ENCODE measurements at regions not wholly inside any gene's neighbourhood (a gene's known extent, or its start where the extent isn't known, plus 50 kb on each side); places are given as distances from the start of the nearest gene placed in this dataset.
"Not testable (repeated sequence)": the region's sequence is repeated elsewhere in the genome, so short reads cannot be mapped to it uniquely, and the experiment has no call there.

- no peak for DNase-seq
Measured at GRCh38 chr10:20391629-20392028, 505.5 kb downstream of the NEBL start.

GRCh38 chr10:20381761-20382160, 515.4 kb downstream of the NEBL start:
- no peak for DNase-seq

GRCh38 chr10:20380401-20380800, 516.7 kb downstream of the NEBL start:
- no peak for DNase-seq

GRCh38 chr10:20372748-20373147, 524.4 kb downstream of the NEBL start:
- DNase-seq, result no peak

GRCh38 chr10:20370977-20371533, 526.1 kb downstream of the NEBL start:
- DNase-seq, result not testable (repeated sequence)

- no peak for DNase-seq
Measured at GRCh38 chr10:20369863-20370736, 527.0 kb downstream of the NEBL start.

- no peak for DNase-seq
Measured at GRCh38 chr10:20363684-20364083, 533.4 kb downstream of the NEBL start.

DNA sequence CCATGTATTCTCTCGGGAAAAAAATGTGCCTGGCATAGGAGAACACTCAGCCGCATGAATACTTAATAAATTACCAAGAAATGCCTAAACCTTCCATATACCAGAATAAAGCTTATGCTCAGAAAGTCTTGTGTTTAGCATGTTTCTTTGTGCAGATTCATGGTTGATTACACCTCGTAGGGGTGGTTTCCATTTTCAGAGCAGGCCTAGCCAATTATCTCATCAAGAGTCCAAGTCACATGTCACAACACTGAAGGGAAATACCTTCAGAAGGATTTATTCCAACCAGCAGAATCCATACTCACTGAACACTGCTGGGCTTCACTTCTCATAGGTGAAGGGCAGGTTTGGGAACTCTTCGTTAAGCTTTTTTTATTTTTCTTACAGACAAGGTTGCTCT, 539.7 kb downstream of the PLXDC2 start:
- no peak for DNase-seq

DNA sequence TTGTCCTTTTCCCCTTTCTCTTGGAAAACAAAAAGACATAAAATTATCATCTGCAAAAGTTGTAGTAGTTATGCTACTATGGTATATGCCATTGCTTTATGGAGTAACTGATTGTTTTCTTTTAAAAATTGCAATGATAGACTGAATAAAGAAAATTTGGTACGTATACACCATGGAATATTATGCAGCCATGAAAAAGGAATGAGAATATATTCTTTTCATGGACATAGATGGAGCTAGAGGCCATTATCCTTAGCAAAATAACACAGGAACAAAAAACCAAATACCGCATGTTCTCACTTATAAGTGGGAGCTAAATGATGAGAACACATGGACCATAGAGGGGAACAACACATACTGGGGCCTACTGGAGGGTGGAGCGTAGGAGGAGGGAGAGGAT, 538.8 kb downstream of the PLXDC2 start:
- no peak for DNase-seq

DNA sequence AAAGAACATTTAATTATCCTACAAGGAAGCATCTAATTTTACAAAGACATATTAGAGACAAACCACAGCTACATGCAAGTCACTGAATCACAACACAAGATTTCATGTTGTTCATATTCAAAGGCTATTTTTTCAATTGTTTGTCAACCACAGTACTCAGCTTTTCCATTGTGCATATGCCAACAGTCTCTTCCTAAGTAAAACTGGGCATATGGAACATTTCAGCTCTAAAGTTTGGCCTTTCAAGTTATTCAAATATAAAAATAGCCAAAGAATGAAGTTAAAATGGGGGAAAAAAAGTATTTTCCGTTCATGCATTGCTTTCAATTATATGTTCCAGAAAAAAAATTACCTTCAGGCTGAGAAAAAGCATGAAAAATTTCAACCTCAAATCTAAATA, 537.9 kb downstream of the PLXDC2 start:
- DNase-seq, result no peak

GRCh38 chr10:20350509-20350908, 534.3 kb downstream of the PLXDC2 start:
- no peak for DNase-seq

DNA sequence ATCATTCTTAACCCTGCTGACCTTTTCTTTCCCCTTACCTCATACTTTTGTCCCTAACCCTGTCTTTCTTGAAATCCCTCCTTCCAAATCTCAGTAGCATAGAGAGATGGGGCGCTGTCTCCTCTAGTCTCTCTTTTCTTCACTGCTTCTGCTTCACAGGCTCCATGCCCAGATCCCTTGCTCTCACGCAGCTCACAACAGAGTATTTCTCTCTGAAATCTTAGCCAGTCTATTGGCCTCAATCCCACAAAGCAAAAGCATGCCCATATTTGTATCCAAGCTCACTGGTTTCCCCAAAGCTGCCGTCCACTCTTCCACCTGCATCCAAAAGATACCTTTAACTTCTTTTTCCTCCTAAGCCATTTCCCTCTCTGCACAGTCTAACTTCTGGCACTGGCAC, 526.8 kb downstream of the PLXDC2 start:
- DNase-seq, result no peak
